K562 (cell line): ENCODE measurements at regions not wholly inside any gene's neighbourhood (a gene's known extent, or its start where the extent isn't known, plus 50 kb on each side); places are given as distances from the start of the nearest gene placed in this dataset.

ENCODE experiments used
- ATAC-seq: fragments of 200-7000 bp; cut with Tn5 transposase; 3 replicates; pipeline ENCODE4 v1.9.1; 2020; ENCODE audit warnings: moderate library complexity
- BruUV-seq: library from RNA; stranded (reverse); fragments of 400-500 nt; replicated peaks from 2 replicates; lab custom pipeline; 2021; lab: Mats Ljungman, UMichigan
- CTCF ChIA-PET: fragments of 300-600 bp; formaldehyde crosslinking; extraction: SDS; loops from one replicate; lab custom pipeline; 2021; ENCODE audit warnings: low intra/inter-chr PET ratio; lab: Yijun Ruan, JAX
- POLR2A ChIA-PET: fragments of 300-600, 350-650 bp; sonication (Branson Sonifier 250); formaldehyde crosslinking; extraction: SDS; loops from one replicate; lab custom pipeline; 2021; ENCODE audit warnings: antibody characterized with exemption, inconsistent platforms; lab: Yijun Ruan, JAX
- DNase-seq, 4 experiments: peaks; one replicate each; pipeline versions ENCODE4 v3.0.0 to v3.0.0-alpha.2; 2011 to 2018; ENCODE audit warnings: low spot score in 3 of 4, mixed read lengths in 3 of 4; ENCODE audit errors: extremely low read depth in 1 of 4
- FAIRE-seq: peaks from 2 replicates; lab custom pipeline; 2011; peaks lifted over from hg19 to GRCh38; lab: Jason Lieb, UNC
- H2AFZ ChIP-seq: 2 replicates; pipeline ENCODE4 v1.6.0; 2011; ENCODE audit warnings: low read depth, low read length, control low read depth, inconsistent platforms
- H3K27ac ChIP-seq: fragments of 200-600 bp; 3 replicates; pipeline ENCODE4 v1.8.0; 2011; ENCODE audit warnings: low read depth, mild to moderate bottlenecking, control low read depth, inconsistent platforms, low read length, moderate library complexity, mixed read lengths; ENCODE audit errors: extremely low read depth
- H3K27me3 ChIP-seq, 2 experiments: fragments of 300-600 bp in 1 of 2; 2 replicates in 1 of 2; 3 replicates in 1 of 2; pipeline versions ENCODE4 v1.6.0 to v1.8.0; 2011; ENCODE audit warnings: inconsistent platforms in 2 of 2, low read length in 2 of 2, mild to moderate bottlenecking in 1 of 2, mixed read lengths in 1 of 2, moderate library complexity in 1 of 2; ENCODE audit not compliant: control insufficient read depth in 2 of 2, insufficient read depth in 2 of 2
- H3K36me3 ChIP-seq: fragments of 300-600 bp; 3 replicates; pipeline ENCODE4 v1.8.0; 2011; ENCODE audit warnings: mild to moderate bottlenecking, low read length, inconsistent platforms; ENCODE audit not compliant: control insufficient read depth, insufficient read depth
- H3K4me1 ChIP-seq, 2 experiments: fragments of 200-600 bp in 1 of 2; replicated peaks in 1 of 2; 2 replicates in 1 of 2; 3 replicates in 1 of 2; pipeline versions ENCODE4 v1.5.1 to v1.8.0; 2011; ENCODE audit warnings: inconsistent platforms in 2 of 2, low read length in 2 of 2, mild to moderate bottlenecking in 1 of 2, mixed read lengths in 1 of 2, moderate library complexity in 1 of 2; ENCODE audit not compliant: control insufficient read depth in 2 of 2, insufficient read depth in 2 of 2
- H3K4me2 ChIP-seq: 2 replicates; pipeline ENCODE4 v1.6.1; 2011; ENCODE audit warnings: low read length, control low read depth, inconsistent platforms, mixed read lengths; ENCODE audit not compliant: insufficient read depth
- H3K4me3 ChIP-seq: fragments of 200-600 bp; sonication (generic), shearing (Covaris generic); 2 replicates; pipeline ENCODE4 v1.5.1; 2016; ENCODE audit warnings: control low read depth, inconsistent platforms
- H3K79me2 ChIP-seq: fragments of 200-600 bp; 3 replicates; pipeline ENCODE4 v1.8.0; 2011; ENCODE audit warnings: low read length, inconsistent platforms; ENCODE audit not compliant: control insufficient read depth, insufficient read depth
- H3K9ac ChIP-seq, 2 experiments: 2 replicates each; pipeline versions ENCODE4 v1.6.0 to v1.6.1; 2011; ENCODE audit warnings: low read depth in 2 of 2, low read length in 2 of 2, control low read depth in 1 of 2, inconsistent platforms in 1 of 2, mild to moderate bottlenecking in 1 of 2, mixed read lengths in 1 of 2; ENCODE audit not compliant: insufficient read depth in 1 of 2
- H3K9me1 ChIP-seq: one replicate; pipeline ENCODE4 v1.6.0; 2011; ENCODE audit warnings: inconsistent platforms, mild to moderate bottlenecking, low read length, moderate library complexity; ENCODE audit not compliant: control insufficient read depth, insufficient read depth
- H3K9me3 ChIP-seq: replicated peaks from 2 replicates; pipeline ENCODE4 v1.5.1; 2011; ENCODE audit warnings: low read depth, low read length, inconsistent platforms; ENCODE audit not compliant: control insufficient read depth, insufficient read depth
- H4K20me1 ChIP-seq: replicated peaks from 2 replicates; pipeline ENCODE4 v1.6.1; 2011; ENCODE audit warnings: low read length, inconsistent platforms, mixed read lengths; ENCODE audit not compliant: control insufficient read depth, insufficient read depth
- BRD4 ChIP-seq: fragments of 200-600 bp; sonication (generic); IDR thresholded peaks from 2 replicates; pipeline ENCODE4 v1.6.1; 2017; ENCODE audit warnings: inconsistent platforms
- BRD9 ChIP-seq: fragments of 450-650 bp; IDR thresholded peaks from 2 replicates; pipeline ENCODE4 v1.6.1; 2018; ENCODE audit warnings: low read depth; ENCODE audit not compliant: partially characterized antibody
- HCFC1 ChIP-seq: IDR thresholded peaks from 2 replicates; pipeline ENCODE4 v1.6.1; 2012; ENCODE audit warnings: low read depth, low read length, improper control_type of control experiment
- HDAC8 ChIP-seq: fragments of 450-650 bp; IDR thresholded peaks from 2 replicates; pipeline ENCODE4 v1.6.1; 2016; ENCODE audit warnings: mild to moderate bottlenecking, missing genetic modification characterization, moderate library complexity, missing compliant biosample characterization
- HEY1 ChIP-seq: fragments of 250-450 bp; sonication (Bioruptor Pico); IDR thresholded peaks from 2 replicates; pipeline ENCODE4 v1.5.0; 2020; ENCODE audit warnings: mild to moderate bottlenecking, moderate library complexity, borderline replicate concordance
- KAT7 ChIP-seq: sonication (generic); formaldehyde crosslinking; IDR thresholded peaks from 2 replicates; pipeline ENCODE4 v1.8.0; 2022; ENCODE audit warnings: missing genetic modification reagents, mild to moderate bottlenecking, borderline replicate concordance
- MTA3 ChIP-seq: fragments of 450-650 bp; formaldehyde crosslinking; IDR thresholded peaks from 2 replicates; pipeline ENCODE4 v1.6.1; 2017; ENCODE audit warnings: mild to moderate bottlenecking, borderline replicate concordance
- NFATC3 ChIP-seq: fragments of 450-650 bp; IDR thresholded peaks from 2 replicates; pipeline ENCODE4 v1.6.1; 2017; ENCODE audit warnings: mild to moderate bottlenecking
- RFX1 ChIP-seq: fragments of 450-650 bp; IDR thresholded peaks from 2 replicates; pipeline ENCODE4 v1.6.1; 2016; ENCODE audit warnings: mild to moderate bottlenecking, moderate library complexity
- SLC30A9 ChIP-seq: fragments of 250-450 bp; sonication (Bioruptor Pico); IDR thresholded peaks from 2 replicates; pipeline ENCODE4 v1.8.0; 2022; ENCODE audit warnings: mild to moderate bottlenecking, moderate library complexity
- TBP ChIP-seq: optimal IDR thresholded peaks from 2 replicates; pipeline ENCODE3; 2011; ENCODE audit warnings: low read depth, low read length, improper control_type of control experiment
- TOE1 ChIP-seq, 2 experiments: fragments of 450-650 bp in 1 of 2; sonication (generic) in 1 of 2; formaldehyde crosslinking in 1 of 2; IDR thresholded peaks; 2 replicates each; pipeline versions ENCODE4 v1.7.1 to v1.8.0; 2016 to 2022; ENCODE audit warnings: borderline replicate concordance in 2 of 2, mild to moderate bottlenecking in 2 of 2, antibody characterized with exemption in 1 of 2, inconsistent platforms in 1 of 2, low read depth in 1 of 2, missing genetic modification reagents in 1 of 2, moderate library complexity in 1 of 2
- ZBTB7A ChIP-seq: IDR thresholded peaks from 2 replicates; pipeline ENCODE4 v1.6.1; 2011; ENCODE audit warnings: low read depth, mild to moderate bottlenecking, low read length, moderate library complexity, borderline replicate concordance; ENCODE audit not compliant: control insufficient read depth
- ZNF165 ChIP-seq: fragments of 250-450 bp; sonication (Bioruptor Pico); IDR thresholded peaks from 2 replicates; pipeline ENCODE4 v1.4.0; 2020; ENCODE audit warnings: borderline replicate concordance
- ZNF263 ChIP-seq: sonication (generic); formaldehyde crosslinking; IDR thresholded peaks from 2 replicates; pipeline ENCODE4 v1.8.0; 2022; ENCODE audit warnings: mild to moderate bottlenecking, missing genetic modification reagents, borderline replicate concordance
- ZNF75A ChIP-seq: fragments of 450-650 bp; formaldehyde crosslinking; IDR thresholded peaks from 2 replicates; pipeline ENCODE4 v1.4.0; 2020; ENCODE audit warnings: mild to moderate bottlenecking
- ZNF778 ChIP-seq: fragments of 450-650 bp; formaldehyde crosslinking; IDR thresholded peaks from 2 replicates; pipeline ENCODE4 v1.4.0; 2020; ENCODE audit warnings: mild to moderate bottlenecking, moderate library complexity
- WGBS: fragments of 100-300 bp; shearing (Covaris generic); methylation state at CpG from one replicate; pipeline ENCODE4 v1.1.6; 2016; ENCODE audit warnings: low coverage, mixed read lengths; ENCODE audit not compliant: insufficient coverage; ENCODE audit errors: missing lambda C conversion rate; 5-methylcytosine and 5-hydroxymethylcytosine counted together
- in situ Hi-C: fragments of 300-500 bp; cut with MboI; formaldehyde crosslinking; loops from 4 replicates; pipeline ENCODE4 v1.15.0; 2018; ENCODE audit warnings: inconsistent platforms, mixed read lengths
- intact Hi-C: fragments of 100-400 bp; cut with micrococcal nuclease; formaldehyde crosslinking; loops from 2 replicates; pipeline ENCODE4 v1.14.2; 2022
- TF ChIP-seq, protein P1 (sequence below): fragments of 450-650 bp; IDR thresholded peaks from 2 replicates; pipeline ENCODE4 v1.6.1; 2018; ENCODE audit not compliant: partially characterized antibody
- TF ChIP-seq, protein P2 (sequence below): fragments of 450-650 bp; formaldehyde crosslinking; IDR thresholded peaks from 2 replicates; pipeline ENCODE4 v1.4.0; 2020; ENCODE audit warnings: mild to moderate bottlenecking, moderate library complexity

DNA sequence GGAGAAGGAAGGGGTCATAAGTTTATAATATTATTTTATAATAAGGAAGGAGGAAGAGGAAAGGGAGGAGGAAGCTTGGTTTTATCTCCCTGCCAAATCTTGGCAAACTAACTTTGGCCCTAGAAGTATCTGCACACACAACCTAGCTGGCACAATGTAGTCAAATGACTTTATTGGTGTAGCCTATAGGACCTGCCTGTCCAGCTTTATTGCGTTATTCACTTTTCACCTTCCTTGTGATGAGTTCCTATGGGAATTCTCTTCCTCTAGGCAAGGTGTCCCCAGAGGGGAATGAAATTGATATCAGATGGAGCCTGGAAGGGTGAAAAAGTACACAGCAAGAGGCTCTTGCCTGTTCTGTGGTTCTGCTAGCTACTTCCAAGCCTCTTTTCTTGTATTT is 111.2 kb upstream of the SLC25A36 start (continued):
- TF ChIP-seq TOE1 (IDR thresholded peaks at IDR 0.05; ENCODE audit: borderline replicate concordance) (no peak), TOE1 (CRISPR knock-in tag; IDR thresholded peaks at IDR 0.05; ENCODE audit: borderline replicate concordance, low read depth) (no peak), MTA3 (no peak), BRD9 (no peak), ZNF263 (CRISPR knock-in tag) (no peak), TBP (no peak)

DNA sequence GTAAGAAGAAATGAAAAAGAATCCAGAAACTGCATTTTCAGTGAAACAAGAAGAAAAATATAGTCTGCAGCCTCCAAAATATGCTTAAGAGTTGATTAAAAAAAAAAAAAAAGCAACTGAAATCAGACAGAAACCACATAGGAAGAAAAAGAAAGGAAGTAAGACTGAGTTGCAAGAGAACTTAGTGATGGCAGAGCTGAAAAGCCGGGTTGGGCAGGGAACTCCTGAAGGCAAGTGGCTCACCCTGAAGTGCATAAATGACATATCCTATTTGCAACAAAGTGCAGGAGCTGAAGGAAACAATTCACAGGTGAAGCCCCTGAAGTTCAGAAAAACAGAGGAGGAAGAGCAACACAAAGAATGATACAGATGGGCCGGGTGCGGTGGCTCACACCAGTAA is 108.8 kb upstream of the SLC25A36 start:
- H3K9me3 ChIP-seq, result no peaks in the 10 kb centered on the region
- no peak overlapping the region for H3K4me2 ChIP-seq
- FAIRE-seq (no peak), ATAC-seq (no peak), DNase-seq (no peak)
- no peak overlapping the region for H3K27ac ChIP-seq
- 6% methylated on average over 3 of the region's 3 CpGs for WGBS
- CTCF ChIA-PET, result no interaction called here
- no peaks in the 10 kb centered on the region for H3K9me1 ChIP-seq
- intact Hi-C loops, result no loop called here
- no peak overlapping the region for H2AFZ ChIP-seq
- no TSS peak for BruUV-seq
- H3K36me3 ChIP-seq, result no peaks in the 10 kb centered on the region
- H3K9ac ChIP-seq, result no peak overlapping the region
- H3K27me3 ChIP-seq, result peaks cover 0 to 5% of the 10 kb centered on the region in 2 experiments; a peak in 2 of 5 replicates
- no peaks in the 10 kb centered on the region for H4K20me1 ChIP-seq
- TF ChIP-seq HEY1, result no peak
- TF ChIP-seq NFATC3, result no peak
- TF ChIP-seq ZNF165 (CRISPR knock-in tag), result no peak
- no peak for TF ChIP-seq HCFC1
- no peak for TF ChIP-seq ZNF778 (CRISPR knock-in tag)
- no peak for TF ChIP-seq BRD4
- TF ChIP-seq SLC30A9 (CRISPR knock-in tag), result no peak
- TF ChIP-seq, protein P1, sequence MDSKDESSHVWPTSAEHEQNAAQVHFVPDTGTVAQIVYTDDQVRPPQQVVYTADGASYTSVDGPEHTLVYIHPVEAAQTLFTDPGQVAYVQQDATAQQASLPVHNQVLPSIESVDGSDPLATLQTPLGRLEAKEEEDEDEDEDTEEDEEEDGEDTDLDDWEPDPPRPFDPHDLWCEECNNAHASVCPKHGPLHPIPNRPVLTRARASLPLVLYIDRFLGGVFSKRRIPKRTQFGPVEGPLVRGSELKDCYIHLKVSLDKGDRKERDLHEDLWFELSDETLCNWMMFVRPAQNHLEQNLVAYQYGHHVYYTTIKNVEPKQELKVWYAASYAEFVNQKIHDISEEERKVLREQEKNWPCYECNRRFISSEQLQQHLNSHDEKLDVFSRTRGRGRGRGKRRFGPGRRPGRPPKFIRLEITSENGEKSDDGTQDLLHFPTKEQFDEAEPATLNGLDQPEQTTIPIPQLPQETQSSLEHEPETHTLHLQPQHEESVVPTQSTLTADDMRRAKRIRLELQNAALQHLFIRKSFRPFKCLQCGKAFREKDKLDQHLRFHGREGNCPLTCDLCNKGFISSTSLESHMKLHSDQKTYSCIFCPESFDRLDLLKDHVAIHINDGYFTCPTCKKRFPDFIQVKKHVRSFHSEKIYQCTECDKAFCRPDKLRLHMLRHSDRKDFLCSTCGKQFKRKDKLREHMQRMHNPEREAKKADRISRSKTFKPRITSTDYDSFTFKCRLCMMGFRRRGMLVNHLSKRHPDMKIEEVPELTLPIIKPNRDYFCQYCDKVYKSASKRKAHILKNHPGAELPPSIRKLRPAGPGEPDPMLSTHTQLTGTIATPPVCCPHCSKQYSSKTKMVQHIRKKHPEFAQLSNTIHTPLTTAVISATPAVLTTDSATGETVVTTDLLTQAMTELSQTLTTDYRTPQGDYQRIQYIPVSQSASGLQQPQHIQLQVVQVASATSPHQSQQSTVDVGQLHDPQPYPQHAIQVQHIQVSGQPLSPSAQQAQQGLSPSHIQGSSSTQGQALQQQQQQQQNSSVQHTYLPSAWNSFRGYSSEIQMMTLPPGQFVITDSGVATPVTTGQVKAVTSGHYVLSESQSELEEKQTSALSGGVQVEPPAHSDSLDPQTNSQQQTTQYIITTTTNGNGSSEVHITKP, result no peak
- TF ChIP-seq, protein P2, sequence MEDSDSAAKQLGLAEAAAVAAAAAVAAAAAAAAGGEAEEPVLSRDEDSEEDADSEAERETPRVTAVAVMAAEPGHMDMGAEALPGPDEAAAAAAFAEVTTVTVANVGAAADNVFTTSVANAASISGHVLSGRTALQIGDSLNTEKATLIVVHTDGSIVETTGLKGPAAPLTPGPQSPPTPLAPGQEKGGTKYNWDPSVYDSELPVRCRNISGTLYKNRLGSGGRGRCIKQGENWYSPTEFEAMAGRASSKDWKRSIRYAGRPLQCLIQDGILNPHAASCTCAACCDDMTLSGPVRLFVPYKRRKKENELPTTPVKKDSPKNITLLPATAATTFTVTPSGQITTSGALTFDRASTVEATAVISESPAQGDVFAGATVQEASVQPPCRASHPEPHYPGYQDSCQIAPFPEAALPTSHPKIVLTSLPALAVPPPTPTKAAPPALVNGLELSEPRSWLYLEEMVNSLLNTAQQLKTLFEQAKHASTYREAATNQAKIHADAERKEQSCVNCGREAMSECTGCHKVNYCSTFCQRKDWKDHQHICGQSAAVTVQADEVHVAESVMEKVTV (CRISPR knock-in tag), result no peak
- no peak for TF ChIP-seq ZNF75A (CRISPR knock-in tag)
- TF ChIP-seq HDAC8 (tag), result no peak
- no peak for TF ChIP-seq ZBTB7A
- TF ChIP-seq RFX1, result no peak
- no peak for TF ChIP-seq KAT7
- H3K4me1 ChIP-seq, result no peaks in the 10 kb centered on the region
- in situ Hi-C loops, result no loop called here
- POLR2A ChIA-PET, result no interaction called here
- H3K79me2 ChIP-seq, result no peaks in the 10 kb centered on the region
- no peak overlapping the region for H3K4me3 ChIP-seq
